Heart left ventricle (tissue), 16 donors: ENCODE measurements at regions not wholly inside any gene's neighbourhood (a gene's known extent, or its start where the extent isn't known, plus 50 kb on each side); places are given as distances from the start of the nearest gene placed in this dataset.

Experiments
- ATAC-seq, 4 donors: fragments of 200-7000 bp; cut with Tn5 transposase; one replicate each; pipeline ENCODE4 v1.9.1; 2020 to 2022; ENCODE audit warnings: moderate library complexity in 4 of 4, mild to moderate bottlenecking in 3 of 4, moderate number of reproducible peaks in 1 of 4
- DNase-seq, 5 donors: peaks; one replicate each; pipeline ENCODE4 v3.0.0-alpha.2; 2020
- H3K27ac ChIP-seq, 12 donors: fragments of 200-600 bp; sonication (generic) in 4 of 12; one replicate each; pipeline versions ENCODE4 v1.5.0 to v1.8.0; 2016 to 2022; ENCODE audit warnings: mild to moderate bottlenecking in 2 of 12
- H3K27me3 ChIP-seq, 9 donors: fragments of 200-600 bp; sonication (generic) in 2 of 9; one replicate each; pipeline versions ENCODE4 v1.5.1 to v1.8.0; 2016 to 2022; ENCODE audit warnings: mild to moderate bottlenecking in 3 of 9
- H3K36me3 ChIP-seq, 9 donors: fragments of 200-600 bp; sonication (generic) in 2 of 9; one replicate each; pipeline versions ENCODE4 v1.5.0 to v1.8.0; 2018 to 2022; ENCODE audit warnings: mild to moderate bottlenecking in 2 of 9
- H3K4me1 ChIP-seq, 12 donors: fragments of 200-600 bp; sonication (generic) in 4 of 12; one replicate each; pipeline versions ENCODE4 v1.5.0 to v1.8.0; 2016 to 2022; ENCODE audit warnings: mild to moderate bottlenecking in 3 of 12
- H3K4me3 ChIP-seq, 12 donors: fragments of 200-600 bp; sonication (generic) in 4 of 12; one replicate each; pipeline versions ENCODE4 v1.5.0 to v1.8.0; 2017 to 2022; ENCODE audit warnings: mild to moderate bottlenecking in 9 of 12, moderate library complexity in 4 of 12
- H3K9me3 ChIP-seq, 12 donors: fragments of 200-600 bp; sonication (generic) in 4 of 12; one replicate each; pipeline versions ENCODE4 v1.5.0 to v1.8.0; 2016 to 2022; ENCODE audit warnings: mild to moderate bottlenecking in 1 of 12
- POLR2A ChIP-seq, 2 donors: fragments of 450-650 bp; IDR thresholded peaks; one replicate each; pipeline ENCODE4 v1.6.1; 2017; ENCODE audit warnings: antibody characterized with exemption in 2 of 2, mild to moderate bottlenecking in 2 of 2, moderate library complexity in 2 of 2
- WGBS, 4 donors: extraction: QIAGEN DNeasy Blood & Tissue Kit in 2 of 4; methylation state at CpG; one replicate each; pipeline versions ENCODE4 v1.1.5 to v1.1.7; 2013 to 2018; 5-methylcytosine and 5-hydroxymethylcytosine counted together
- intact Hi-C, 10 donors: fragments of 100-400 bp; cut with DNase I; formaldehyde crosslinking; loops; one replicate each; pipeline versions ENCODE4 v1.11.1 to v1.14.2; 2022
- TF ChIP-seq, protein P1 (sequence below), 12 donors: fragments of 200-600 bp; sonication (generic) in 4 of 12; IDR thresholded peaks; one replicate each; pipeline versions ENCODE4 v1.5.0 to v1.8.0; 2018 to 2022; ENCODE audit warnings: antibody characterized with exemption in 12 of 12, mild to moderate bottlenecking in 5 of 12
- donor health status: ischemic (EF 13 %, LVEDD 7.1; RV severe dilation, severe dysfunction).
- donor health status: healthy with polysubstance abuse.
- donor health status: DM: no; HTN: yes; CAD: no.
- donor health status: DM: no; HTN: no; CAD: no.
- donor health status: ischemic (EF 25% LVEDD 6.9; RV normal size, moderate dysfunction).
- donor health status: ischemic (EF 25% LVEDD 5.7; RV mildly dilated, moderate dysfunction).
- donor health status: healthy.
- donor health status: DM: yes; HTN: yes; CAD: no.
- donor health status: ischemic (EF 35%, LVEDD 5.7; RV mildly dilated, moderate dysfunction).
- donor health status: nonischemic (EF 11% LVEDD 7.7; RV severe dilation, severe dysfunction).
- donor health status: DM: yes; HTN: yes; CAD: no.
- donor health status: PGD.
- donor health status: ischemic (EF 29% LVEDD 5.4; RV normal size, mild dysfunction).
- donor health status: nonischemic (EF 23%, LVEDD 6.1; RV moderate dilation, normal function).

DNA sequence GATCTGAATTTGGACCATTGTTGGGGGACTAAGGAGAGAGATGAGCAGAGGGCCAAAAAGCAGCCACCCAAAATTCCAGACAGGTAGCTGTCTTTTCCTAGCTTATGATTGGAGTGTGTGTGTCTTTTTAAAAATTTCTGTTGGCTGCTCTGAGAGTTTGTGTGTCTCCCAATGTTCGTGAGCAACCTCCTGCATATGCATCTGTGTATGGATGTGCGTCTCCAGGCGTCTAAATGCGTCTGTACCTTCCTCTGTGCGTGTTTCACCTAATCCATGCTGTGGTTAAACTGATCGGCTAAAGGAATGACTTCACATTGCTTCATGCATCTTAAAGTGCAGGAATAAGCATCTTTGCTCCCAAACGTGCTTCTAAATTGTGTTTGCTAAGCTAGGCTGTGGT lies 65.5 kb upstream of the LAS1L start:
- Histone ChIP-seq H3K4me1 (peaks cover 0 to 65% (median 28%) of the 10 kb centered on the region in 12 donors), H3K27me3 (no peaks in the 10 kb centered on the region), H3K9me3 (no peaks in the 10 kb centered on the region), H3K36me3 (no peaks in the 10 kb centered on the region), H3K27ac (peak overlapping the region in 9 of 12 donors; percentile 69 to 95 (median 80)), H3K4me3 (no peak overlapping the region)
- WGBS, 4 donors: 79 to 90% (median 88%) methylated on average over 7 of the region's 7 CpGs
- intact Hi-C loops: loop anchor here in 5 of 10 donors (5.0 to 10.0 kb wide), 3 partner anchors 37 to 65 kb away; partner anchors contain the start of gene MSN (in 1 of the 5)
- no peak for DNase-seq
- no peak for ATAC-seq
- TF ChIP-seq, protein P1, sequence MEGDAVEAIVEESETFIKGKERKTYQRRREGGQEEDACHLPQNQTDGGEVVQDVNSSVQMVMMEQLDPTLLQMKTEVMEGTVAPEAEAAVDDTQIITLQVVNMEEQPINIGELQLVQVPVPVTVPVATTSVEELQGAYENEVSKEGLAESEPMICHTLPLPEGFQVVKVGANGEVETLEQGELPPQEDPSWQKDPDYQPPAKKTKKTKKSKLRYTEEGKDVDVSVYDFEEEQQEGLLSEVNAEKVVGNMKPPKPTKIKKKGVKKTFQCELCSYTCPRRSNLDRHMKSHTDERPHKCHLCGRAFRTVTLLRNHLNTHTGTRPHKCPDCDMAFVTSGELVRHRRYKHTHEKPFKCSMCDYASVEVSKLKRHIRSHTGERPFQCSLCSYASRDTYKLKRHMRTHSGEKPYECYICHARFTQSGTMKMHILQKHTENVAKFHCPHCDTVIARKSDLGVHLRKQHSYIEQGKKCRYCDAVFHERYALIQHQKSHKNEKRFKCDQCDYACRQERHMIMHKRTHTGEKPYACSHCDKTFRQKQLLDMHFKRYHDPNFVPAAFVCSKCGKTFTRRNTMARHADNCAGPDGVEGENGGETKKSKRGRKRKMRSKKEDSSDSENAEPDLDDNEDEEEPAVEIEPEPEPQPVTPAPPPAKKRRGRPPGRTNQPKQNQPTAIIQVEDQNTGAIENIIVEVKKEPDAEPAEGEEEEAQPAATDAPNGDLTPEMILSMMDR (IDR thresholded peaks at IDR 0.05): no peak
- no peak for TF ChIP-seq POLR2A (IDR thresholded peaks at IDR 0.05)

- H3K4me3 ChIP-seq: peak overlapping the region in 1 of 12 donors; percentile 18
- H3K4me1 ChIP-seq: peaks cover 0 to 65% (median 28%) of the 10 kb centered on the region in 12 donors
- intact Hi-C loops: loop anchor here in 8 of 10 donors (5.0 to 10.0 kb wide), 9 partner anchors 44 to 389 kb away; partner anchors contain the start of gene MSN (in 4 of the 8)
Observed at GRCh38 chrX:65598559-65599147, 64.1 kb upstream of the LAS1L start.

DNA sequence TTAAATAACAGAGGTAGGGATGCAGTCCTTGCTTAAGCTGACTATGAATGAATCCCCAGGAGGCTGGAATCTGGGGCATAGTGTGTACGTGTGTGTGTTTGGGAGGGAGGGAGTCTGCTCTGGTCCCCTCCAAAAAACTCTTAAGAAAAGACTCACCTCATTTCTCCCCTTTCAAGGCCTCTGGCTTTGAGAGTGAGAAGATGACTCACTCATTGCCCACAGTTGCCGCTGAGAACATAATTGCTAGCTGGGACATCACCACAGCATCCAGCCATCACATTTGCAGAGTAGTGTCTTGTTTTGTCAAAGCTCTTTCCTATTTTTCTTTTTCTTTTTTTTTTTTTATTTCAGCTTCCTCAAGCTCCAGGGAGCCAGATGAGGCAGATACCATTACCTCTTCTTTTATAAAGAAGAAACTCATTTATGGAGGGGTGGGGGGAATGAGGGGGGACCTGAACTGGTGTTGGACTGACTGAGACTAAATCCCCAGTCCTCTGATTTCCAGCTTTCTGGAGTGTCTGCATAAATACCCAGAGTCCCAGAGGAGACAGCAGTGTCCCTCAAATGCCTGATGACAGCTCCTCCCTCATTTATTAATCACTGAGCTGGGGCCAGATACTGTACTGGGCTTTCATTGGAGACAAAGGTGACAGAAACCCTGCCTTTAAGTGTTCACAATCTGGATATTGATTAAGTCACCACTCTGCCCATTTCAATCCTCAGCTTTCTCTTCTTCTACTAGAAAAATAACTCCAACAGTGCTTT lies 61.9 kb upstream of the LAS1L start:
- DNase-seq (no peak), ATAC-seq (peak in 3 of 4 donors; percentile 8 to 56 (median 41))
- Histone ChIP-seq H3K4me3 (no peak overlapping the region), H3K27me3 (peaks cover 0 to 17% (median 0%) of the 10 kb centered on the region in 9 donors), H3K9me3 (no peaks in the 10 kb centered on the region), H3K36me3 (no peaks in the 10 kb centered on the region), H3K4me1 (peaks cover 0 to 50% (median 18%) of the 10 kb centered on the region in 12 donors), H3K27ac (peak overlapping the region; percentile 54 to 89 (median 83))
- no peak for TF ChIP-seq POLR2A (IDR thresholded peaks at IDR 0.05)
- TF ChIP-seq, protein P1 (IDR thresholded peaks at IDR 0.05): no peak
- 31 to 53% (median 43%) methylated on average over 2 of the region's 2 CpGs for WGBS, 4 donors
- intact Hi-C loops: loop anchor here in 8 of 10 donors (5.0 to 10.0 kb wide), 9 partner anchors 46 to 391 kb away; partner anchors contain the start of gene MSN (in 4 of the 8)

More at GRCh38 chrX:65598559-65599147, 64.1 kb upstream of the LAS1L start:
- Histone ChIP-seq H3K9me3 (no peaks in the 10 kb centered on the region), H3K27ac (peak overlapping the region in 4 of 12 donors; percentile 15 to 56 (median 23)), H3K27me3 (peaks cover 0 to 2% (median 0%) of the 10 kb centered on the region in 9 donors), H3K36me3 (no peaks in the 10 kb centered on the region)
- no peak for ATAC-seq
- DNase-seq: no peak
- WGBS, 4 donors: 89 to 92% (median 89%) methylated on average over 8 of the region's 8 CpGs
- no peak for TF ChIP-seq POLR2A (IDR thresholded peaks at IDR 0.05)
- TF ChIP-seq, protein P1 (IDR thresholded peaks at IDR 0.05): no peak

DNA sequence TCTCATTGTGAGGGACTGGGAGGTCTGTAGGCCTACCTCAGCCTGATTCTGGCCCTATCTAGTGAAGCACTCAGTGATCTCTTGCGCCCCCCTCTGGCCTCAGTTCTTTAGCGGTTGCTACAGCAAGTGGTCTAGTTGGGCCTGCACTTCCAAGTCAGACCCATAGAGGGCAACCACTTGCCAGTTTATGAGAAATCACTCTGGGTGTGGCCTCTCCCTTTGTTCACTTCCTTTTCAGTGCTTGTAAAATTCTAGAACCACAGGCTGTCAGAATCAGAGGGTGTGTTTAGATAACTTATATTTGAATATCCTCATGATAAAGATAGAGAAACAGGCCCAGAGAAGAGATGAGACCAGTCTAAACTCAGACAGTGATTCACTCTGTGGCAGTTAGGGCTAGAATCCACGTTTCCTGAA lies 60.9 kb upstream of the LAS1L start:
- intact Hi-C loops: loop anchor here in 9 of 10 donors (2.0 to 10.0 kb wide), 13 partner anchors 39 to 392 kb away; partner anchors contain the start of gene MSN (in 5 of the 9)
- WGBS, 4 donors: 6 to 16% (median 14%) methylated on average over 3 of the region's 3 CpGs
- TF ChIP-seq, protein P1 (IDR thresholded peaks at IDR 0.05): peak; percentile 88 to 100 (median 96)
- no peak for TF ChIP-seq POLR2A (IDR thresholded peaks at IDR 0.05)
- DNase-seq: peak; percentile 92 to 96 (median 93)
- no peaks in the 10 kb centered on the region for H3K36me3 ChIP-seq
- ATAC-seq: peak; percentile 91 to 97 (median 94)
- H3K4me3 ChIP-seq: no peak overlapping the region
- peaks cover 0 to 40% (median 9%) of the 10 kb centered on the region in 12 donors for H3K4me1 ChIP-seq
- H3K27me3 ChIP-seq: peaks cover 0 to 20% (median 0%) of the 10 kb centered on the region in 9 donors
- no peaks in the 10 kb centered on the region for H3K9me3 ChIP-seq
- H3K27ac ChIP-seq: peak overlapping the region; percentile 54 to 89 (median 83)
